D721Med (cell line): ENCODE measurements at regions not wholly inside any gene's neighbourhood (a gene's known extent, or its start where the extent isn't known, plus 50 kb on each side); places are given as distances from the start of the nearest gene placed in this dataset.

ENCODE experiments used
- DNase-seq: peaks from one replicate; pipeline ENCODE4 v3.0.0; 2011; ENCODE audit warnings: low spot score; ENCODE audit not compliant: insufficient read length
- FAIRE-seq: peaks from 2 replicates; lab custom pipeline; 2011; peaks lifted over from hg19 to GRCh38; lab: Jason Lieb, UNC
- CTCF ChIP-seq: IDR thresholded peaks from 2 replicates; pipeline ENCODE4 v1.5.1; 2012; ENCODE audit warnings: mild to moderate bottlenecking, control low read depth; ENCODE audit not compliant: insufficient read depth; ENCODE audit errors: missing control alignments

DNA sequence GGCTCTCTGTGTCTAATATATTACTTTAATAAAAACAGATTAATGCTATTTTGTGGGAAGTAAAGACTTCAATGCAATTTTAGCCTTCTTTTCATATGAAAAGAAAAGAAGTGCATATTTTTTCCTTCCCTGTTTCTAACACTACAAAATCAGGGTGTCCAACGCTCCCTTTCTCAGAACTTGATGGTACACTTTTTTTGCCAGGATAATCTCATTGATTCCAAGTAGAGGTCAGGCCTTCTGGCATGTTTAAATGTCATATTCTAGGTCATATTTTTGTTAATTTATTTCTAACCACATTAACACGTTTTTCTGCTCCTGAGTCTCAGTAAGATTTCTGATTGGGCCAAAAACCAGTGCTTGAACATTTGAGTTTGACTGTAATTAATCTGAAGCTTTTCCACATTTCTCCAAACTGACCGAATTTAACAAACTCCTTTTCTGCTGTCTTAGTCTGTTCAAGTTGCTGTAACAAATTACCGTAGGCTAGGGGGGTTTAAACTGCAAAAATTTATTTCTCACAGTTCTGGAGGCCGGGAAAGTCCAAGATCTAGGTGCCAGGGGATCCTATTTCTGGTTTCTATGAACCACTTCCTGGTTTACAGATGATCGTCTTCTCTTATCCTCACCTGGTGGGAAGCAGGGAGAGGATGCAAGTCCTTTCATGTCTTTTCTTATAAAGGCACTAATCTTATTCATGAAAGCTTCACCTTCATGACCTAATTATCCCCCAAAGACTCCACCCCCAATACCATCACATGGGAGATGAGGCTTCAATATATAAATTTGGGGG lies 63.2 kb upstream of the ELL2 start:
- TF ChIP-seq CTCF = no peak
- no peak for DNase-seq
- FAIRE-seq = no peak

- TF ChIP-seq CTCF = no peak
- FAIRE-seq (no peak), DNase-seq (no peak)
These were observed 61.9 kb upstream of the ELL2 start for GRCh38 chr5:96023518-96023917.

GRCh38 chr5:96022971-96023370 lies 61.3 kb upstream of the ELL2 start:
- TF ChIP-seq CTCF = no peak
- no peak for FAIRE-seq
- DNase-seq = no peak

GRCh38 chr5:96017951-96018350 lies 56.3 kb upstream of the ELL2 start:
- no peak for TF ChIP-seq CTCF
- no peak for DNase-seq
- FAIRE-seq = peak; percentile 51

DNA sequence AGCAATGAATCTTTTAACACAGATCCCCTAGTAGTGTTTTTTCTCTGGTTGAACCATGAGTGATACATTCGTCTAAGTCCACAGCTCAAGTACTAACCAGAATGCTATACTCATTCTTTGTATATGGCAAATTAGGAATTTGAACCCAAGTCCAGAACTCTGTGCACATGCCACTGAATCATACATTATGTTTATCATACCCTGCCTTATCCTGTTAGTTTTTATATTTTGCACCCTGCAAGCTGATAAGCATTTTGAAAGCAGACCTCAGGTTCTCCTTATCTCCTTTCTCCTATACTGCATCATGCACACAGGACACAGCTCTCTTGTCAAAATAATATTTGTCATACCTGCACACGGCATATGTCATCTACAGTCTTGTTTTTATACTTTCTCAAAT lies 54.6 kb upstream of the ELL2 start:
- DNase-seq (no peak), FAIRE-seq (no peak)
- no peak for TF ChIP-seq CTCF

DNA sequence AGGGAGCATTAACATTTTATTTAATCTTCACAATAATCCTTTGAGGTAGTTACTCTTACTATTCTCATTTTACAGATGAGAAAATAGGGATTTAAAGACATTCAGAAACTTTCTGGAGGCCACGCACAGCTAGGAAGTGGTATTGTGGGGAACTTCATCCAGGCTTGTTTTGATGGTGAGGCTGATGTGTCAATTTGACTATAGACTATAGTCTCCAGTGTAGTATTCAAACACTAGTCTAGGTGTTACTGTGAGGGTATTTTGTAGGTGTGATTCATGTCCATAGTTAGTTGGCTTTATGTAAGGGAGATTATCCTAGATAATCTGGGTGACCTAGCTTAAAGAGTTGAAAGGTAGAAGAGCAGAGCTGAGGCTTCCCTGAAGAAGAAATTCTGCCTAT lies 54.1 kb upstream of the ELL2 start:
- DNase-seq (no peak), FAIRE-seq (no peak)

More for the DNA sequence above, 54.1 kb upstream of the ELL2 start:
- no peak for TF ChIP-seq CTCF
